Ascending aorta (tissue), 2 donors: ENCODE measurements at regions not wholly inside any gene's neighbourhood (a gene's known extent, or its start where the extent isn't known, plus 50 kb on each side); places are given as distances from the start of the nearest gene placed in this dataset.

Experiments used
- DNase-seq, 2 donors: peaks; one replicate each; pipeline ENCODE4 v3.0.0-alpha.2; 2019; ENCODE audit warnings: low spot score in 2 of 2
- H3K27ac ChIP-seq, 2 donors: fragments of 200-600 bp; sonication (generic); one replicate each; pipeline ENCODE4 v1.5.1; 2016 to 2017; ENCODE audit warnings: mild to moderate bottlenecking in 1 of 2
- H3K27me3 ChIP-seq: fragments of 200-600 bp; sonication (generic); one replicate; pipeline ENCODE4 v1.5.1; 2017
- H3K36me3 ChIP-seq, 2 donors: fragments of 200-600 bp; sonication (generic); one replicate each; pipeline ENCODE4 v1.5.1; 2016
- H3K4me1 ChIP-seq, 2 donors: fragments of 200-600 bp; sonication (generic); one replicate each; pipeline ENCODE4 v1.5.1; 2016 to 2017; ENCODE audit warnings: mild to moderate bottlenecking in 1 of 2
- H3K4me3 ChIP-seq, 2 donors: fragments of 200-600 bp; sonication (generic); one replicate each; pipeline ENCODE4 v1.5.1; 2016 to 2017; ENCODE audit warnings: mild to moderate bottlenecking in 1 of 2
- H3K9me3 ChIP-seq, 2 donors: fragments of 200-600 bp; sonication (generic); one replicate each; pipeline ENCODE4 v1.5.1; 2016
- intact Hi-C: fragments of 100-400 bp; cut with DNase I; formaldehyde crosslinking; loops from one replicate; pipeline ENCODE4 v1.15.1; 2023
- TF ChIP-seq, protein P1 (sequence below), 3 experiments: fragments of 200-600 bp in 2 of 3; fragments of 450-650 bp in 1 of 3; sonication (generic) in 2 of 3; IDR thresholded peaks; one replicate each; pipeline ENCODE4 v1.5.1; 2016 to 2019; ENCODE audit warnings: antibody characterized with exemption in 3 of 3, mild to moderate bottlenecking in 1 of 3, moderate library complexity in 1 of 3

DNA sequence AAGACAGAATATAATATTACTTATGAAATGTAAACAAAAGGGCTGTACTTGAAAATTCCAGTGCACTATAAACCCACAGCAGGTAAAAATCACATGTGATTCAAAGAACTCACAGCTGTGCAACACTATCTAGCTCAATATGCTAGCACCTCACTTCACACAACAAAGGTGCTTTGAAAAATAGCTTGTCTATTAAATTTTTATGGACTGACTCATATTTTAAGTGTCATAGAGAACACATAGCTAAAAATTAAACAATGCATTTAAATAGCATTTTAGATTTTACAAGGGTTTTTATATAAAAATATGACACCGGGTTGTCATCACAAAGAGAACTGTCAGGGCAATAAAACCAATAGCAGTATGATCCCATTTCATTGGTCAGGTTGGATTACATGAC lies 1390.5 kb upstream of the TENM4 start:
- Histone ChIP-seq H3K9me3 (no peaks in the 10 kb centered on the region), H3K4me3 (no peak overlapping the region), H3K36me3 (no peaks in the 10 kb centered on the region), H3K4me1 (no peaks in the 10 kb centered on the region), H3K27ac (no peak overlapping the region), H3K27me3 (no peaks in the 10 kb centered on the region)
- intact Hi-C loops: no loop called here
- no peak for DNase-seq
- TF ChIP-seq, protein P1, sequence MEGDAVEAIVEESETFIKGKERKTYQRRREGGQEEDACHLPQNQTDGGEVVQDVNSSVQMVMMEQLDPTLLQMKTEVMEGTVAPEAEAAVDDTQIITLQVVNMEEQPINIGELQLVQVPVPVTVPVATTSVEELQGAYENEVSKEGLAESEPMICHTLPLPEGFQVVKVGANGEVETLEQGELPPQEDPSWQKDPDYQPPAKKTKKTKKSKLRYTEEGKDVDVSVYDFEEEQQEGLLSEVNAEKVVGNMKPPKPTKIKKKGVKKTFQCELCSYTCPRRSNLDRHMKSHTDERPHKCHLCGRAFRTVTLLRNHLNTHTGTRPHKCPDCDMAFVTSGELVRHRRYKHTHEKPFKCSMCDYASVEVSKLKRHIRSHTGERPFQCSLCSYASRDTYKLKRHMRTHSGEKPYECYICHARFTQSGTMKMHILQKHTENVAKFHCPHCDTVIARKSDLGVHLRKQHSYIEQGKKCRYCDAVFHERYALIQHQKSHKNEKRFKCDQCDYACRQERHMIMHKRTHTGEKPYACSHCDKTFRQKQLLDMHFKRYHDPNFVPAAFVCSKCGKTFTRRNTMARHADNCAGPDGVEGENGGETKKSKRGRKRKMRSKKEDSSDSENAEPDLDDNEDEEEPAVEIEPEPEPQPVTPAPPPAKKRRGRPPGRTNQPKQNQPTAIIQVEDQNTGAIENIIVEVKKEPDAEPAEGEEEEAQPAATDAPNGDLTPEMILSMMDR (IDR thresholded peaks at IDR 0.05): no peak

DNA sequence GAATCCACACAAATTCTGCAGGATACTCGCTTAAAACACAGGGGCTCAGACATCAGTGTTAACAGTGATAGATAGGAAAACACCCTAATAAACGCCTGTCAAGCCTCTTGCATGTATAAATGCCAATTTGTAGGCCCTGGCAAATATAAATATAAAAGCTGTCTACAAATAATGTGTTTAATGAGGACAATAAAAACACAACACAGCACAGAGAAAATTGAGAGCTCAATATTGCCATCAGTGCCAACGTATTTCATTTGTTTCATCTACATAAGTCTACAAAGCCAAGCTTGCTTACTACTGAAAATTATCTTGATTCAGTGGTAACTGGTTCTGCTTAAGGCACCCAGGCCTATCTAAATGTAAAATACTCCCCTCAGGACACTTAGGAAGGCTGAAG lies 1387.0 kb upstream of the TENM4 start:
- H3K4me3 ChIP-seq: no peak overlapping the region
- DNase-seq: no peak
- TF ChIP-seq, protein P1 (IDR thresholded peaks at IDR 0.05): no peak
- H3K9me3 ChIP-seq: no peaks in the 10 kb centered on the region
- H3K27ac ChIP-seq: no peak overlapping the region
- H3K4me1 ChIP-seq: no peaks in the 10 kb centered on the region
- no peaks in the 10 kb centered on the region for H3K36me3 ChIP-seq
- no peaks in the 10 kb centered on the region for H3K27me3 ChIP-seq
- intact Hi-C loops: no loop called here

DNA sequence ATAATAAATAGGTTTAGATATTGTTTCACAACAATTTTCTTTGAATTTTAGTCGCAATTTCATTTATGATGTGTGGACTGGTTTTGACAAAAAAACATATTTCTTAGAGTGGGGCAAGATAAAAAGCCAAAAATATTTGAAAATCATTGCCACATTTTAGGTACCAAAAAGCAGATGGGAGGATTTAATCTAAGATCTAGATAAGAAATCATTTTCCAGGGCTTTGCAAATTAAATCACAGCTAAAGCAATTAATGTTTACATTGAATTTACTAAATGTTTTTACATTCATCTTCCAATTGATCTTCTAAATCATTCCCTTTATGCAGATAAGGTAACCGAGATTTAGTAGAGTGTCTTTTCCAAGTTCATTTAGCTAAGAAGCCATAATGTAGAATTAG lies 1386.0 kb upstream of the TENM4 start:
- no peak overlapping the region for H3K4me3 ChIP-seq
- no peaks in the 10 kb centered on the region for H3K9me3 ChIP-seq
- no peaks in the 10 kb centered on the region for H3K36me3 ChIP-seq
- no peaks in the 10 kb centered on the region for H3K4me1 ChIP-seq
- no peaks in the 10 kb centered on the region for H3K27me3 ChIP-seq
- H3K27ac ChIP-seq: no peak overlapping the region
- intact Hi-C loops: no loop called here
- TF ChIP-seq, protein P1 (IDR thresholded peaks at IDR 0.05): no peak
- DNase-seq: no peak

DNA sequence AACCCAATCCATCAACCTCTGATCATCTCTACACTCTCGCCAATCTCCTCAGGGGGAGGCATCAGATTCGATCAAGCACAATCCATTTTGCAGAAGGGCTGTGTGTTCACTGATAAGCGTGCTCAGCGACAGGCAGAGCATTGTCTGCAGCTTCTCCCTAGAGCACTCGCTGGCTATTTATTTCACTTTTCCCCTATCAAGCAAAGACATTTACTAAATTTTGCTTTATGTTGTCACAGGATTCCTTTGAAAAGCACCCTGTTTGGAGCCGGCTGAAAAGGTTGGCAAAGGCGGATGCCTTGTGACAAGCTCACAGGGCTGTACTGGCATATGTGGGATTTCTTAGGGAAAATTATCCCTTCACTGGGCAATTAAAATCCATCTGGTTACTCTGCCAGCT lies 1381.5 kb upstream of the TENM4 start:
- DNase-seq: no peak
- Histone ChIP-seq H3K4me3 (no peak overlapping the region), H3K27me3 (no peaks in the 10 kb centered on the region), H3K9me3 (no peaks in the 10 kb centered on the region), H3K27ac (no peak overlapping the region), H3K36me3 (no peaks in the 10 kb centered on the region), H3K4me1 (no peaks in the 10 kb centered on the region)
- TF ChIP-seq, protein P1 (IDR thresholded peaks at IDR 0.05): no peak
- intact Hi-C loops: no loop called here

DNA sequence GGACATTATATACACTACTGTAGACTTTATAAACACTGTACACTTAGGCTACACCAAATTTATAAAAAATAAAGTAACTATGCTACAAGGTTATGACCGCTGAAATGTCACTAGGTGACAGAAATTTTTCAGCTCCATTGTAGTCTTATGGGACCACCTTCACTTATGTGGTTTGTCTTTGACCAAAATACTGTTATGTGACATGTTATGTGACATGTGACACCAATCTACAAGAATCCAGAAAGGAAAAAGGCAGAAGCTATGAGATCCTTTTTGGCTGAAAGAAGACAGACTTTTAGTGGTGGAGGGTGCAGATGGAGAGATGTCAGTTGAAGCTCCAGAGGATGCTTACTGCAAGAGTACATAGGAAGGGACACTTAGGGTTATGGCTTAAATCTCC lies 1378.4 kb upstream of the TENM4 start:
- no peaks in the 10 kb centered on the region for H3K27me3 ChIP-seq
- H3K4me3 ChIP-seq: no peak overlapping the region
- no peaks in the 10 kb centered on the region for H3K9me3 ChIP-seq
- H3K27ac ChIP-seq: no peak overlapping the region
- no peak for DNase-seq
- H3K4me1 ChIP-seq: no peaks in the 10 kb centered on the region
- TF ChIP-seq, protein P1 (IDR thresholded peaks at IDR 0.05): no peak
- H3K36me3 ChIP-seq: no peaks in the 10 kb centered on the region
- intact Hi-C loops: no loop called here

DNA sequence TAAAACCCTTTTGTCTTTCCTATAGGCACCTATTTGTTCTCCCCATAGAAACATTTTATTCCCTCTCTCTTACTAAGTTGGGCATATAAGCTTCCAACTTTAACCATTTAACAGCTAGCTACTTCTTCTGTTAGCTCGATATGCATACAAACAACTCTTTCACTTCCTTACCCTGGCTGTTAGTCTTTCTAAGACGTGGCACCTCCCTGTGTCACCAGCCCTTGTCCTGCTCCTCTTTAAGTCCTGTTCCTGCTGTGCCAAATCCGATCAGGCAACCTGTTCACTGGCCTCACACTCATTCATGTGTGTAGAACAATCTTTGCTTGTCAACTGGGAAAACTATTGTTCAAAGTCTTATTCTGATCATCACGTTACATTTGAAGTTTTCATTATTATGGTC lies 1376.1 kb upstream of the TENM4 start:
- Histone ChIP-seq H3K4me3 (no peak overlapping the region), H3K27ac (no peak overlapping the region), H3K27me3 (no peaks in the 10 kb centered on the region), H3K4me1 (no peaks in the 10 kb centered on the region), H3K36me3 (no peaks in the 10 kb centered on the region), H3K9me3 (no peaks in the 10 kb centered on the region)
- TF ChIP-seq, protein P1 (IDR thresholded peaks at IDR 0.05): no peak
- no peak for DNase-seq
- intact Hi-C loops: no loop called here
